Fibroblast of villous mesenchyme (primary cell): ENCODE measurements at regions not wholly inside any gene's neighbourhood (a gene's known extent, or its start where the extent isn't known, plus 50 kb on each side); places are given as distances from the start of the nearest gene placed in this dataset.

Experiments
- DNase-seq: peaks from one replicate; pipeline ENCODE4 v3.0.0-alpha.2; 2010; ENCODE audit warnings: low read depth
- H3K4me3 ChIP-seq: 2 replicates; pipeline ENCODE4 v1.5.1; 2011; ENCODE audit warnings: low read depth, mild to moderate bottlenecking, low read length
- TF ChIP-seq, protein P1 (sequence below): IDR thresholded peaks from 2 replicates; pipeline ENCODE4 v1.5.1; 2012; ENCODE audit warnings: low read depth, mild to moderate bottlenecking, low read length; ENCODE audit not compliant: insufficient read depth

DNA sequence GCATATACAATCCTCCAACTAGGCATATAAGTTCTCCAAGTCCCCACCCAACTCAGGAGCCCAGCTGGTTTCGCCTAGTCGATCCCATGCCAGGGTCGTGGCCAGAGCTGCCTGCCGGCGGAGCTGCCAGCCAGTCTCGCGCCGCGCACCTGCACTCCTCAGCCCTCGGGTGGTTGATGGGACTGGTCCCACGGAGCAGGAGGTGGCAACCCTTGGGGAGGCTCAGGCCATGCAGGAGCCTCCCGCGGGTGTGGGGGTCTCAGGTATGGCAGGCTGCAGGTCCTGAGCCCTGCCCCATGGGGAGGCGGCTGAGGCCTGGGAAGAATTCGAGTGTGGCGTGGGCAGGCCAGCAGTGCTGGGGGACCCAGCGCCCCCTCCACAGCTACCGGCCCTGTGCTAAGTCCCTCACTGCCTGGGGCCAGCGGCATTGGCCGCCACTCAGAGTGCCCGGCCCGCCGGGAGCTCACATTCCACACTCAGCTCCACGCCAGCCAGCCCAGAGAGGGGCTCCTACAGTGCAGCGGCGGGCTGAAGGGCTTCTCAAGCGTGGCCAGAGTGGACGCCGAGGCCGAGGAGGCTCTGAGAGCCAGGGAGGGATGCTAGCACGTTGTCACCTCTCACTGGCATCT is 1086.4 kb upstream of the PCDH10 start:
- H3K4me3 ChIP-seq: no peak overlapping the region
- TF ChIP-seq, protein P1, sequence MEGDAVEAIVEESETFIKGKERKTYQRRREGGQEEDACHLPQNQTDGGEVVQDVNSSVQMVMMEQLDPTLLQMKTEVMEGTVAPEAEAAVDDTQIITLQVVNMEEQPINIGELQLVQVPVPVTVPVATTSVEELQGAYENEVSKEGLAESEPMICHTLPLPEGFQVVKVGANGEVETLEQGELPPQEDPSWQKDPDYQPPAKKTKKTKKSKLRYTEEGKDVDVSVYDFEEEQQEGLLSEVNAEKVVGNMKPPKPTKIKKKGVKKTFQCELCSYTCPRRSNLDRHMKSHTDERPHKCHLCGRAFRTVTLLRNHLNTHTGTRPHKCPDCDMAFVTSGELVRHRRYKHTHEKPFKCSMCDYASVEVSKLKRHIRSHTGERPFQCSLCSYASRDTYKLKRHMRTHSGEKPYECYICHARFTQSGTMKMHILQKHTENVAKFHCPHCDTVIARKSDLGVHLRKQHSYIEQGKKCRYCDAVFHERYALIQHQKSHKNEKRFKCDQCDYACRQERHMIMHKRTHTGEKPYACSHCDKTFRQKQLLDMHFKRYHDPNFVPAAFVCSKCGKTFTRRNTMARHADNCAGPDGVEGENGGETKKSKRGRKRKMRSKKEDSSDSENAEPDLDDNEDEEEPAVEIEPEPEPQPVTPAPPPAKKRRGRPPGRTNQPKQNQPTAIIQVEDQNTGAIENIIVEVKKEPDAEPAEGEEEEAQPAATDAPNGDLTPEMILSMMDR: no peak
- no peak for DNase-seq

DNA sequence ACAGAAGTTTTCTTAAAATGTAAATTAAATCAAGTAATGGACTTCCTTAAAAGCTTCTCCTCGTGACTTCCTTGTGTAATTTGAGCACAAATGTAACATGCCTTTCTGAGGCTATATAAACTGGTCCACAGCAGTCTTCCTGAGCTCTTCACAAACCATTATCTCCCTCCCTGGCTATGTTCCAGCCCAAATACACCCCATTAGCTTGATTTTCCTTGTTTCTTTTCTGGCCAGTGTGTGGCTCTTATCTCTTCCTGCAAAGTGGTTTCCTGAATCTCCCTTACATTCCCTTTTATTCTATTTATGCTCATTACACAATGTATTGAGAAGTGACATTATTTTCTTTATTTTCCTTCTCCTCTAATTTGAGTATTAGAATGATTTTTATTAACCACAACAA is 1085.3 kb upstream of the PCDH10 start:
- H3K4me3 ChIP-seq: no peak overlapping the region
- peak; percentile 22 for DNase-seq
- TF ChIP-seq, protein P1: no peak

DNA sequence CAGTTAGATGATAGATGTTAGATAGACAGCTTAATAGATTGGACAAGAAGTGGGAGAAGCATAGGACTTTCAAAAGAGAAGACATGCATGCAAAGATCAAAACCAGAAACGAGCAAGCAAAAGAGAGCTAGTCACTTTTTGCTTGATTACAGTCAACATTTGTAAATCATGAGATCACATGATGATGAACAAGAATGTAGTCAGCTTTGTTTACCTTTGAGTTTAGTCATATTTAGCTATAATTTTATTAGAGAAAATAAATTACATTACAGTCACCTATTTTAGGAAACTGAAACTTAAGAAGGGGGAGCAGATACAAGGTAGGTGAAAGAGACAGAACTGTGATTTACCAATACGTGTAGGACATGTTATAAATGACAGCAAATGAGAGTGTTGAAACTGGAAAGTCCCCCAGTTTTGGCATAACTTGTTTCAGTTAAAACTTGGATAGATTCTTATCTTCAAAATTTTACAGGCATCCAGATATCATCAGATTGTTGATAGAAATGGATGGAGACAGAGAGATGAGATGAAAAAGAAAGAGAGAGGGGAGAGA is 1083.1 kb upstream of the PCDH10 start:
- no peak overlapping the region for H3K4me3 ChIP-seq
- peak; percentile 34 for DNase-seq
- TF ChIP-seq, protein P1: no peak

DNA sequence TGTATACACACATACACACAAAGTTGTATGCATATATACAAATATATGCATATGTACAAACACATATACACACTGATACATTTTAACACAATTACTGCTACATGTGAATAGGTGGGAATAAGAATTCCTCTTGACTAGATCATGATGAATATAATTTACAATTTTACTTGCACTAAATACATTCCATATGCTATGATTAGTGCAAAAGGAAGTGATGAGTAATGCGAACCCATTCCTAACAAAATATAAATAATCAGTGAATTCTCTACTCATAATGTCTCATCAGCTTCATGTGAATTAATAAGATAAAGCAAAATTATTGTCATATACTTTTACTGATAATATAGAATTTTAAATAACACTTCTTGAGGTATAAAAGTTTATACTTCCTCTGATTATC is 1077.3 kb upstream of the PCDH10 start:
- H3K4me3 ChIP-seq: no peak overlapping the region
- TF ChIP-seq, protein P1: no peak
- no peak for DNase-seq

DNA sequence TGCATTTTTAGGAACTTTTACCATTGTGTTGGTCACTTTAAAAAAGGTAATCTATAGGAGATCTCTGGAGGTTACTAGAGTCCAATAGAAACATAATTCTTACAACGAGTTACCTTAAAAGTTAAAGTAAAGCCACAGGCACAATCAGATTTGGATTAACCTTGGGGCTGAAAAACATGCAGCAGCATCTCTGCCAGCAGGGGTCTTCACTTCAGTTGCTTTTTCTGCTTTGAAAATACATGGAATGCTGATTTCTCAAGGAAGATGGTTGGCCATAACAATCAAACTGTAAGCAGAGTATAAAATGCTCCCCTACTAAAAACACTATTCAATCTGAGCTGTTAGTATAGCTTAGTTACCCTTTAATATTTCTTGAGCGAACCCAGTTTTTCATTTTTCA is 1072.3 kb upstream of the PCDH10 start:
- no peak overlapping the region for H3K4me3 ChIP-seq
- TF ChIP-seq, protein P1: no peak
- no peak for DNase-seq

DNA sequence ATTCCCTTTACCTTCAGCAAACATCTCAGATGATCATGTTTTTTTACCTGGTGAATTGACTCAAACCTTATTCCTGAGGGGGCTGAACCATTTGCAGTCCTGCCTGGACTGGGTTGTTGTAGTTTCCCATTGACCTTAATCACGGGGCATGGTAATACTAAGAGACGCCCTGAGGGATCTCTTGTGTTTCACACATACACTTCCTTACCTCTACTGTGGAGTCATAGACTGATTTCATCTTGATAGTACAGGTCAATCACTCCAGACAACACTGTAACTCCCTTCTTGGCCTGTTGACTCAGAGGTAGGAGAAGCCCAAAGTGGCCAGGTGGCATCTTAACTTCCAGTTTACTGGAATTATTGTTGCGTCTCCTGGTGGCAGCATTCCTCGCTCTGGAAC is 1064.0 kb upstream of the PCDH10 start:
- TF ChIP-seq, protein P1: no peak
- no peak for DNase-seq
- H3K4me3 ChIP-seq: no peak overlapping the region

DNA sequence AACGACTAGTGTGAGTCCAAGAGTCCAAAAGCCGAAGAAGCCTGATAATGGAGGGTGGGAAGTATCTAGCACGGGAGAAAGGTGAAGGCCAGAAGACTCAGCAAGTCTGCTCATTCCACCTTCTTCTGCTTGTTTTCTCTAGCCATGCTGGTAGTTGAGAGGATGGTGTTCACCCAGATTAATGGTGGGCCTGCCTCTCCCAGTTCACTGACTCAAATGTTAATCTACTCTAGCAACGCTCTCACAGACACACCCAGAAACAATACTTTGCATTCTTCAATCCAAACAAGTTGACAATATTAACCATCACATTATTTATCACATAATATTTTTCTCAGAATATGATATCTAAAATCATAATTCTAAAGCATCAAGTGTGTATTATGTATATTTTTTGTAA is 1055.1 kb upstream of the PCDH10 start:
- TF ChIP-seq, protein P1: no peak
- no peak for DNase-seq
- H3K4me3 ChIP-seq: no peak overlapping the region
